ENCODE measurements at regions not wholly inside any gene's neighbourhood (a gene's known extent, or its start where the extent isn't known, plus 50 kb on each side); places are given as distances from the start of the nearest gene placed in this dataset.

DNA sequence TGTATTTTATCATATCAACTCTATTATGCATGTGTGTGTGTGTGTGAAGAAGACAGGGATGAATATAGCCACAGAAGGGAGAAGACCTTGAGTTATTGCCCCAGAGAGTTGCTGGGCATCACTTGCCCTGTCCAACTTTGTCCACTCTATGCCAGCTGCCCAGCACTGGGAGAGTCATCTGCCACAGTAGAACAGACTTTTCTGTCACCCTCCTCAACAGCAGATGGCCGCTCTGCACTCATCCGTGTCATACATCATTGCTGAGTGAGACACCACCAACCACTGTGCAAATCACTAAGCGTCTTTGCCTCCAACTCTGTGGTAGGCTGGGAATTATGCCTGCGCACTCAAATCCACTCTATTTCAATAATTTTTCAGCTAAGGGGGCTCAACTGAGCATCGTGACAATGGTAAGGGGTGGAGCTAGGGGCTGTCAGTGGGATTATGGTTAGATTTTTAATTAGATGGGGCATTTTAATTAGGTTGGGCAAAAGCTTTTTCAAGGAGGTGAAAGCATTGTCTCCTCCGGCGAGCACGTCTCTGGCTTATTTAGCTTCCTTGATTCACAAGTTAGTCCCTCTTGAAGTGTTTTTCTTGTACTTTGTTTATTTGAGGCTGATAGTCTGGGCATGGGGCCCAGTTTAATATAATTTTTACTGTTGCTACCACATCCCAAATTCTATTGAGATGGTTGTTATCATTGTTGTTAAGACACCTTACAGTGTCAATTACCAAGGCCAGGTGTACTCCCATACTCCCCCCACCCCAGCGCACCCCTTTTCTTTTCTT is 100.1 kb upstream of the KLF3 start:
- DNase-seq (ENCODE audit: low read depth), result no peak
- H3K4me3 ChIP-seq (ENCODE audit: low read depth, low read length), result no peak overlapping the region
- no peak for TF ChIP-seq CTCF (conservative IDR thresholded peaks at IDR 0.05; ENCODE audit: low read depth, low read length)

GRCh38 chr4:38565271-38566199 is 98.5 kb upstream of the KLF3 start:
- DNase-seq (ENCODE audit: low read depth), result no peak
- no peak overlapping the region for H3K4me3 ChIP-seq (ENCODE audit: low read depth, low read length)
- no peak for TF ChIP-seq CTCF (conservative IDR thresholded peaks at IDR 0.05; ENCODE audit: low read depth, low read length)

GRCh38 chr4:38566806-38567398 is 97.1 kb upstream of the KLF3 start:
- H3K4me3 ChIP-seq (ENCODE audit: low read depth, low read length), result no peak overlapping the region
- no peak for DNase-seq (ENCODE audit: low read depth)
- TF ChIP-seq CTCF (conservative IDR thresholded peaks at IDR 0.05; ENCODE audit: low read depth, low read length), result no peak

DNA sequence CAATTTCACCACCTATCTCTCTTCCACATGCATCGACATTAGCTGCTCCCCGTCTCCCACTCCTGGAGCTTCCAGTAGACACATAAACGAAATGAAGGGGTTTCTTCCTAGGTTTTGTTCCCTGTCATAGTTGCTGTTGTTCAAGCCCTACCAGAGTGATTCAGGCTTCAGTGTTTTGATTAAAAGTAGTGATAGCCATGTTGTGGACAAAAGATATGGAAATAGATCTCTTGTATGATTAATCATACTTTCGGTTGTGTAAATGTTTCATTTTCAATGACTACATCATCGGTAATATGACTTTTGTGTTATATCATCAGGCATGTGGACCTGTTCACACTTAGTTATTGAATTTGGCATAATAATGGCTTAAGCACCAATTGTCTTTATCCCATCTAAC is 96.5 kb upstream of the KLF3 start:
- no peak overlapping the region for H3K4me3 ChIP-seq (ENCODE audit: low read depth, low read length)
- no peak for DNase-seq (ENCODE audit: low read depth)
- TF ChIP-seq CTCF (conservative IDR thresholded peaks at IDR 0.05; ENCODE audit: low read depth, low read length), result no peak

GRCh38 chr4:38568768-38569167 is 95.2 kb upstream of the KLF3 start:
- TF ChIP-seq CTCF (conservative IDR thresholded peaks at IDR 0.05; ENCODE audit: low read depth, low read length), result no peak
- no peak for DNase-seq (ENCODE audit: low read depth)
- no peak overlapping the region for H3K4me3 ChIP-seq (ENCODE audit: low read depth, low read length)

GRCh38 chr4:38570647-38571276 is 93.2 kb upstream of the KLF3 start:
- no peak for TF ChIP-seq CTCF (conservative IDR thresholded peaks at IDR 0.05; ENCODE audit: low read depth, low read length)
- DNase-seq (ENCODE audit: low read depth), result no peak
- H3K4me3 ChIP-seq (ENCODE audit: low read depth, low read length), result no peak overlapping the region
